ENCODE measurements at regions not wholly inside any gene's neighbourhood (a gene's known extent, or its start where the extent isn't known, plus 50 kb on each side); places are given as distances from the start of the nearest gene placed in this dataset.

DNA sequence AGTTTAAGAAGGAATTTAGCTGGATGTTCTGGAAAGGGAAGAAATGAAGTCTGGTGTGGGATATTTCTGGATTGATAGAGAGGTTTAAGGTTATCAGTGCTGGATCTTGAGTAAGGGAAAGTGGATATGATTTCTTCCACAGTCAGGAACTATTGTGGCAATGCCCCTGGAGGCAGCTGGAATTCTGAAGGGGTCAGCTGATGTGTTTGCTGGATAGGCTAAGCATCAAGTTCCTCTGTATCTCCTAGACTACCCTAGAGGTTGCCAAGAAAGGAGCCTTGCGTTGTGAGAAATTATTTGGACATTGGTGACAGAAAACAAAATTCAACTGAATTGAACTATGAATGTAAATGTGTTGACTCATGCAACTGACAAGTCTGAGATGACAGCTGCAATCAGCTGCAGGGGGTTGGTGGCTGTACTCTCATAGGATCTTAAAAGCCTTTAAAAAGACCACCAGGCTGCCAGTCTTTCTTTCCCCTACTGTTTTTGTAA is 244.4 kb downstream of the ATXN7L3B start:
- DNase-seq (ENCODE audit: low spot score): no peak
- in situ Hi-C loops (cut with HindIII; ENCODE audit: low sequenced_read_pairs): no loop called here

DNA sequence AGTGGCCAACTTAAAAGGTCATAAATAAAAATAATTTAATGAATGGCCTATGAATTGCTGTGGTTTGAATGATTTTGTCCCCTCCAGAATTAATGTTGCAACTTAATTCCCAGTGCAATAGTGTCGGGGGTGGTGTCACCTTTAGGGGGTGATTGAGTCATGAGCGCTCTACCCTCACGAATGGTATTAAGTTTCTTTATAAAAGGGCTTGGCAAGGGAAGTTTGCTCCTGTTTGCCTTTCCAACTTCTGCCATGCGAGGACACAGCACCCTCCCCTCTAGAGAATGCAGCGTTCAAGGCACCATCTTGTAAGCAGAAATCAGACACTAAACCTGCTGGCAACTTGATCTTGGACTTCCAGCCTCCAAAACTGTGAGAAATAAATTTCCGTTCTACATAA is 253.3 kb downstream of the ATXN7L3B start:
- DNase-seq (ENCODE audit: low spot score): no peak
- in situ Hi-C loops (cut with HindIII; ENCODE audit: low sequenced_read_pairs): no loop called here

DNA sequence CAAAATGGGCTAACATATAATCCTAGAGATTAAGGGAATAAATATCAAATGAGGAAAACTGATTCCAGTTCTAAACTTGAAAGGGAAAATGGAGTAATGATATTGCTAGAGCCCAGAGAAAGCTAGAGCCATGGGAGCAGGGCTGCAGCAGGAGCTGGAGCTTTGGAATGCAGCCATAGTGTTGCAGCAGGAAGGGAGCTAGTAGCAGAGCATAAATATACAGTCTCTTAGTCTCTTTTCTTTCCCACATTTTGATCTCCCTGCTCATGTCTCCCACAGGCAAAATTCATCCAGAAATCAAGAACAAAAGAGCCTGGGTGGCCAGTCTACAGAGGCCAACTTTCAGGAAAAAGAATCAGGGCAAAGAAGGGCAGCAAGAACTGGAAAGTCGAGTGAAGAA is 253.7 kb downstream of the ATXN7L3B start:
- in situ Hi-C loops (cut with HindIII; ENCODE audit: low sequenced_read_pairs): no loop called here

DNA sequence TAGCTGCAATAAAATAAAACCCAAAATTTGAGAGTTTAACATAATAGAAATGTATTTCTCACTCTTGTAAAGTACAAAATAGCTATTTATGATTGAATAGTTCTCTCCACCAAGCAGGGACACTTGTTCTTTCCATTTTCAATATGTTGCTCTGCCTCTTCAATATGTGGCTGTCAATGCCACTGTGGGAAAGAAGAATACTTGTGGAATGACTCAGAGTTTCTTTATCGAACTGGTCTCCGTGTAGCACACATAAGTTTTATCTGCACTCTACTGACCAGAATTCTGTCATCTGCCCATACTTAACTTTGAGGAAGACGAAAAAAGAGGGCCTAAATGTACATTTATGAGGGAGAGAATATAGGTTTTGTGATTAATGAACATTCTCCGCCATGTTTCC is 256.9 kb downstream of the ATXN7L3B start:
- DNase-seq (ENCODE audit: low spot score): no peak

More for the DNA sequence above, 253.7 kb downstream of the ATXN7L3B start:
- DNase-seq (ENCODE audit: low spot score): no peak

DNA sequence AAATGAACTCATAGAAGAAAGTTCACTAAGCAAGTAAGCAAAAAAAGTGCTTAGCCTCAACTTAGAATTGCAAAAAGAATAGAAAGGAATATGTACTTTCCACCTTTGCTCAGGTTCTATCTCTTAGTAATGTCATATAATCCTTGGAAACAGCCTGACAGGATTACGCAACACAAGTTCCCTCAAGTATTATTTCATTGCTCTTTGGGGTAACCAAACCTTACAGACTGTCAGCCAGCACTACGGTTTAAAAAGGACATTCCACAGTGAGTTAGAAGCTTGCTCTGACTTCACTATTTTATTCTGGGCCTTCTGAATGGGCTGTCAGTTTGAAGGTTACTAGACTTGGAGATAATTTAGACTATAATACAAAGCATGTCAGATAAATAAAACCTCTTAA is 264.0 kb downstream of the ATXN7L3B start:
- DNase-seq (ENCODE audit: low spot score): no peak
- in situ Hi-C loops (cut with HindIII; ENCODE audit: low sequenced_read_pairs): no loop called here

More for the DNA sequence above, 256.9 kb downstream of the ATXN7L3B start:
- in situ Hi-C loops (cut with HindIII; ENCODE audit: low sequenced_read_pairs): no loop called here

DNA sequence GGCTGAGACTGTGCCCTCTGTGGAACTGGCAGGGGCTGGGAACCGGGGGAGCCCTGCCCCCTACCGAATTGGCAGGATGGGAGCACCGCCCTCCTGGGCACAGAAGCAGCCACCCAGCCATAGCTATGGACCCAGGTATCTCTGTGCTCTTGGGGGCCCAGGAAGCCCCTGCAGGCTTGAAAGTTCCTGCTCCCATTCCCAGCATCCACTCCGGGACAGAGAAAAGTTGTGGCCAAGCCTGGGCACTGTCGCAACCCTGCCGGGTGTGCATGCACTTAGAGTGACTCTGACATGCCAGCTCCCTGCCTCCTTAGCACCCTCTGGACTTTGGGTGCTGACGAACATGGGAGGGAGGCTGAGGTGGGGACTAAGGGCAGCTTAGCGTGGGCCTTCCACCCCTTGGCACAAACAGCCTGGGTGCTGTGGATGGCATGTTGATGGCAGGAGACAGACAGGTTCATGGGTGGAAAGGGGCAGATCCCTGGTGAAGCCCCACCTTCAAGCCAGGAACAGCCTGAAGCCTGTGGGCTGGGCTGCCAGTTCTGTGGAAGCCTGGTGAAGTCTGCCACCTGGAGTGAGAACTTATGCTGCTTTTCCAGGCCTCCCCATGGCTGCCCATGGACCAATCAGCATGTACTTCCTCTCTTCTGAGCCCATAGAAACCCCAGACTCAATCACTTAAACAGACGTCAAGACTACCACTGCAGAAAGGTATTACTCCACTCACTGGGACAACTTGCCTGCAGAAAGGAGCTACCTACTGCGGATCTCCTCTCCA is 279.0 kb downstream of the ATXN7L3B start:
- no peak for DNase-seq (ENCODE audit: low spot score)
- in situ Hi-C loops (cut with HindIII; ENCODE audit: low sequenced_read_pairs): no loop called here

DNA sequence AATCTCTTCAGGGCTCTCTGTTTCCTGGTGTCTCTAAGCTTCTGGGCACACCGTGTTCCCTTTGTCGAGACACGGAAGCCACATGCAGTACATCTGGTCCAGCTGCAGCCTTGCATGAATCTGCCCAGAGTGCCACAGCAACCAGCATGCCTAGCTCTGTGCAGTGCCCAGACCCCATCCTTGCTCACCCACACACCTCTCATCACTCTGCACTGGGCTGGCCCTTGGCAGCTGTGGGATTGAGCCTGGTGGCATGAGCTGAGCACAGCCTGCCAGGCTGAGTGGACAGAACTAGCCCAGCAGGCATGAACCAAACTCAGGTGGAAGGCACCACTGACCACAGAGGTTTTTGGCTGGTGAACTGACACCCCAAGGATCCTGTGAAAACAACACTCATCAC is 279.9 kb downstream of the ATXN7L3B start:
- in situ Hi-C loops (cut with HindIII; ENCODE audit: low sequenced_read_pairs): no loop called here
- no peak for DNase-seq (ENCODE audit: low spot score)

DNA sequence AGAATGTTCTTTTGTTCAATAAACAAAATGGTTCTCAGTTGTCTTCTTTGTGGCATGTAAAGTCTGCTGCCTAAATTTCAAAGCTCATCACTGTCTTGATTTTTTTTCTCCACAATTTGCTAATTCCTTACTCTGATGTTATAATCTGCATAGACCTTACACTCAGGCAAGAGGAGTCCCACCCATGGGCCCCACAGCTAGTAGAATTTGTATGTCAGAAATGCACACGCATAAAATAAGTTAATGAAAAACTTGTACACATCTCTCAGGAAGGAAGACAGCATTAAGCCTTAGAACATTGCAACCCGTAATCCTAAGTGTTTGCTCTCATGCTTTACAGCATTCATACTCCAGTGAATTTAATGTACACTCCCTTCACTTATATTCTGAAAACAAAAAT is 280.8 kb downstream of the ATXN7L3B start:
- in situ Hi-C loops (cut with HindIII; ENCODE audit: low sequenced_read_pairs): no loop called here
- no peak for DNase-seq (ENCODE audit: low spot score)

DNA sequence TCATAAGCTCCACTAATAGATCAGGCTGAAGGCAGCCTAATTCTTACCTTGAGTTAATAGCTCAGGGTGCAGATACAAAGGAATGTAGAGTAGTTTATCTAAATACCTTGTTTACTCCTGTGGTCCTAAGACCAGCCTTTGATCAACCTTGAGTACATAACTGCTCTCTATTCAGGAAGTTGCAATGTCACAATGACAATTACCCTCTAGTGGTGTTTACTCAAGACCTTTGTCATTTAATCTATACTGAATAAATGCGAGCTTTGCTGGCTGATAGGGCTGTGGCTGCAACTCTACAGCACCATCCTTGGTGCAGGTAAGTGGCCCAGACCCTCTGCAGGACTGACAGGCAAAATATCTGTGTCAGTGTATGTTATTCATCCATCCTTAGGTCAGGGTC is 282.7 kb downstream of the ATXN7L3B start:
- in situ Hi-C loops (cut with HindIII; ENCODE audit: low sequenced_read_pairs): no loop called here
- DNase-seq (ENCODE audit: low spot score): no peak

DNA sequence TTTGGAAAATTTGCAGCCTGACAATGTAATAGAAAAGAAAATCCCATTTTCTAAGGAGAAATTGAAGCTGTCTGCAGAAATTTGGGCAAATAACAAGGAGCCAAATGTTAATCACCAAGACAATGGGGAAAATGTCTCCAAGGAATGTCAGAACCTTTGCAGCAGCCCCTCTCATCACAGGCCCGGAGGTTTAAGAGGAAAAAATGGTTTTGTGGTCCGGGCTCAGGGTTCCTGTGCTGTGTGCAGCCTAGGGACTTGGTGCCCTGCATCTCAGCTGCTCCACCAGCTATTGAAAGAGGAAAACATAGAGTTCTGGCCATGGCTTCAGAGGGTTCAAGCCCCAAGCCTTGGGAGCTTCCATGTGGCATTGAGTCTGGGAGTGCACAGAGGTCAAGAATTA is 298.9 kb downstream of the ATXN7L3B start:
- DNase-seq (ENCODE audit: low spot score): no peak
- in situ Hi-C loops (cut with HindIII; ENCODE audit: low sequenced_read_pairs): no loop called here

DNA sequence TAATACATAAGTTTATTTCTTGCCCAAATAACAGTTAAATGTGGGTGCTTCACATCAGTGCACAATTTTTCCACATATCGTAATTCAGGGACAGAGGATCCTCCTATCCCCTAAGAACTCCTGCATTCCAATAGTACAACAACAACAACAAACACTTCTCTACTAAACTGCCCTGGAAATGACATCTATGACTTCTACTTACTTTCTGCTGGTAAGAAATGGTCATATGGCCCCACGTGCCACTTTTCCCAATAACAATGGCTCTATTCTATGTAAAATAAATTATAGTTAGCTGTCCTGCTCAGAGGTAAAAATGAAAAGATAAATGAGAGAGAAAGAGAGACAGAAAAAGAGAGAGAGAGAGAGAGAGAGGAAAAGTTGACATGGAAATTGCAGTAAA is 308.5 kb downstream of the ATXN7L3B start:
- in situ Hi-C loops (cut with HindIII; ENCODE audit: low sequenced_read_pairs): no loop called here
- no peak for DNase-seq (ENCODE audit: low spot score)

DNA sequence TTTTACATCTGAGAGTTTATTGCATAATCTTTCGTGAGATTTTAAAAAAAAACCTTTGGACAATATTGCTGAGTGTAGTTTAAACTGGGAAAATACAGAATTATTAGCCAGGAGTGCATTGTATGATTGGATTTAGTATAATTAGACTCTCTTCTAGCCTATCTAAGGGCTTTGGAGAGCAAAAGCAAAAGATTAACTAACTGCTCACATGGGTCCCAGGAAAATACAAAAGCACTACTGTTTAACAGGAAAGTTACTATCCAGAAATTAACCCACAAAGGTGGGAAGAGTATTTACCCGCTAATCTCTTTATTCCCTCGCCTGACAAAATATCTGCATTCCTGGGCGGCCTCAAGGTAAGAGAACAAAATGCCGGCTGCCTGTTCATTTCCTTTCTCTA is 309.5 kb downstream of the ATXN7L3B start:
- in situ Hi-C loops (cut with HindIII; ENCODE audit: low sequenced_read_pairs): no loop called here
- DNase-seq (ENCODE audit: low spot score): no peak

DNA sequence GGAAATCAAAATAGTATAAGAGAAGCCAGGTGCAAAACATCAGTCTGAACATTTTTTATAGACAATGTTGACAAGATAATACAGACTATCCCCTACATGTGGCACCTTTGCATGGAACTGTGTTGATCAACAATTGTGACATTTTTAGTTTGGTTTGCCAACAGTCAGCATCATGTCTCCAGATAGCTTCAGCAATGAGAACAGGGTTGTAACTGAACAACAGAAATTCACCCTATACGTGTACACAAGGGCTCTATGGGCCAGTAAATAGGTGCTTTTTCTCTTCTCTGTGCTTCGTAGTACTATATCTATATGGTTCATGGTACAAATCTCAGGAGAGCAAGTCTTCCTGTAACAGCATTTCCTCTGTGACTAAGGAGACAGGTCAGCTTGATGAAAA is 310.4 kb downstream of the ATXN7L3B start:
- in situ Hi-C loops (cut with HindIII; ENCODE audit: low sequenced_read_pairs): no loop called here
- no peak for DNase-seq (ENCODE audit: low spot score)

DNA sequence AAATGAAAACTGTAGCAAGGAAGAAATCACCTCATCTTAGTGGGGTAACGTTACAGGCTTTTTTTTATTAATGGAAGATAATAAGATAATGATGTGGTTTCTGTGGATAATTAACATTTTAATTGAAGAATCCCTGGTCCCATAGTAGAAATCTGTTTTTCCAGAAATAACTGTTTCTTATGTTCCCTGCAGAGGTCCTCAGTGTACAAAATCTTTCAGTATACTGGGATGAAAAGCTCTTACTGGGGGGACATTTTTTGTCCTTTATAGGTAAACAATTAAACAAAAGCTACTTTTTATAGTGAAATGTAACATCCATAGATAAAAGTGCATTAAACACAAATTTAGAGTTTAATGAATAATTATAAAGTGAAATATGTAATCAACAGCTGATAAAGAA is 312.2 kb downstream of the ATXN7L3B start:
- in situ Hi-C loops (cut with HindIII; ENCODE audit: low sequenced_read_pairs): no loop called here
- no peak for DNase-seq (ENCODE audit: low spot score)

DNA sequence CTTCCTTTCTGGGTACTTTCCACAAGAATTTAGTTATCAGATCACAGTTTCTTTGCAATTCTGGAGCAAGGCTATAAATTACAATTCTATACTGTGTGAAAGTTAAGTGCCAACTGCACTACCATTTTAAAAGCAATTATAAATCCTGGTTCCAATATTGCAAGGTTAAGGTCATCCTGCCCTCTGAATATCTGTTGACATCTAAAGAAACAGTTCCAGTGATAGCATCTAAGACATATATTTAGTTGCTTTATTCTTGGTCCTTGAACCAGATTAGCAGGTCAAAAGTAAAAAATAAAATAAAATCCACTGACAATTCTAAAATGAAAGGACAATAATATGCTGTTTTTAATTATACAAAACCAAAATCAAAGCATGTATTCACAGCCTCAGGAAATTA is 334.2 kb downstream of the ATXN7L3B start:
- no peak for DNase-seq (ENCODE audit: low spot score)
- in situ Hi-C loops (cut with HindIII; ENCODE audit: low sequenced_read_pairs): no loop called here

DNA sequence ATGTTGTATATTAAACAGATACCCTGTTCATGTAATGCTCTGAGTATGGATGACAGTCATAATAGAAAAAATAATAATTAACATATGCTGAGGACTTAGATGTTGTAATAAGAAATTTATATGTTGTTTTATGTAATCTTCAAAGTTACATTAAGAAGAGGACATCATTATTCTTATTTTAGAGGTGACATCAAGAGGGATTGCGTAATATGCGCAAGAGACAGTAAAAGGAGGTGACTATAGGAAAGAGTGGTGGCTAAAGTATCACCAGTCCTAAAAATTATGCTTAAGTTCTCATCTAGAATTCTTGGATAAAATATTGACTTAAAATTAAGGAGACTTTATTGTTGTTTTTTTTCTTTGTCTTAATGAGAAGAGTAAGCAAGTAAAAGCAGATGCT is 323.9 kb downstream of the KCNC2 start:
- in situ Hi-C loops (cut with HindIII; ENCODE audit: low sequenced_read_pairs): no loop called here
- no peak for DNase-seq (ENCODE audit: low spot score)

DNA sequence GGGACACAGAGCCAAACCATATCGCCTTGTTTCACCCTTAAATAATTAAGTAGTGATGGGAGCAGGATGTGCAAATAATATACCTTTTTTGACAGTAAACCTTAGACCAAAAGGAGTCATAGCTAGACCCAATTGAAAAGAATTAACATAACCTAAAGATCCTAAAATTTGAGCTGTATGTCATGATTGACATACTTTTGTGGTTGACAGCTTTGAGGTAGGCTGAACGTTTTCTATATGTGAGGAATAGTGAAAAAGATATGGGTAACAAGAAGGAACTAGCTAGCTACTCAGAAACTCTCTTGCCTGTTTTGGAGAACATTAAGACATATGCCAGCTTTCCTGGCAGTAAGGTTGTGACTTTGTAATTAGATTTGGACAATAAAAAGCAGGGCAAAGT is 320.6 kb downstream of the KCNC2 start:
- in situ Hi-C loops (cut with HindIII; ENCODE audit: low sequenced_read_pairs): no loop called here
- DNase-seq (ENCODE audit: low spot score): no peak

DNA sequence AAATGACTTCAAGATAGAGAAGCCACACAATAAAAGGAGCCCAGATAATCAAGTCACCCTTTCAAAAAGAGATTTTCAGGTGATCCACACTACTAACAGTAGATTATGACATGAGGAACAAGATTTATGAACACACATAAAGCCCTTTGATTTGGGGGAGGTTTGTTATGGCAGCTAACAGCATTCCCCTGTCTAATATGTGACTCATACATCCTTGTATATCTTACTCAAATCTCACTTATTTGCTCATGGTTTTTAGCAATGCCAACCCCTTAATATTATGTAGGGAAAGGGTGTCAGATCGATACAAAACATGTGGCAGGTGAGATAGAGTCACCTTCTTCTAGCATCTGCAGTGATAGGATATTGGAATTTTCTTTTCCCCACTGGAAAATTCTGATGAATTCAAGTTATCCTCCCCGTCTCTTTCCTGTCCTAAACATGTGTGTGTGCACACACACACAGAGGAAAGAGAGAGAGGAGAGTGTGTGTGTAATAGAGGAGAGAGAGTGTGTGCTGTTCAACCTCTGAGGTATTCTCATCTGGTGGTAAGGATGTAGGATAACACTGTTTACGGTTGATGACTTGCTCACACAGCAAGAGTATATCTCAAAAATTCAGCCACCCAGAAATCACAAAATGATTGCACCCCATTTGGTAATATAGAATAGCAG is 319.9 kb downstream of the KCNC2 start:
- in situ Hi-C loops (cut with HindIII; ENCODE audit: low sequenced_read_pairs): no loop called here
- no peak for DNase-seq (ENCODE audit: low spot score)

DNA sequence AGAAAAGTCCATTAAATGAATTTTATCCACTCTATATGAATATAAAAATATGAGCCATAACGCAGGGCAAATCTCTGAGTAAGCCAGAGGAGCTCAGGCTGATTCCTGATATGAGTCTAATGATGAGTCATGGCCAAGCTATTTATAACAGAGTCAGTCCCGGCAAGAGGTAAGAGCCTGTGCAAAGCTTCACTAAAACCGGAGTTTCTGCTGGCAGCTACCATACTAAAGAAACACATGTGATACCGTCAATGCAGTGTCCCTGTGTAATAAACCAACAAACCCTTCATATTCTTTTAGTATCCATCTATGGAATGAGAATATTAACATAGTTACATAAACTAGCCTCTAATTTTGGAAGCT is 319.4 kb downstream of the KCNC2 start:
- peak; percentile 6 for DNase-seq (ENCODE audit: low spot score)
- in situ Hi-C loops (cut with HindIII; ENCODE audit: low sequenced_read_pairs): no loop called here

DNA sequence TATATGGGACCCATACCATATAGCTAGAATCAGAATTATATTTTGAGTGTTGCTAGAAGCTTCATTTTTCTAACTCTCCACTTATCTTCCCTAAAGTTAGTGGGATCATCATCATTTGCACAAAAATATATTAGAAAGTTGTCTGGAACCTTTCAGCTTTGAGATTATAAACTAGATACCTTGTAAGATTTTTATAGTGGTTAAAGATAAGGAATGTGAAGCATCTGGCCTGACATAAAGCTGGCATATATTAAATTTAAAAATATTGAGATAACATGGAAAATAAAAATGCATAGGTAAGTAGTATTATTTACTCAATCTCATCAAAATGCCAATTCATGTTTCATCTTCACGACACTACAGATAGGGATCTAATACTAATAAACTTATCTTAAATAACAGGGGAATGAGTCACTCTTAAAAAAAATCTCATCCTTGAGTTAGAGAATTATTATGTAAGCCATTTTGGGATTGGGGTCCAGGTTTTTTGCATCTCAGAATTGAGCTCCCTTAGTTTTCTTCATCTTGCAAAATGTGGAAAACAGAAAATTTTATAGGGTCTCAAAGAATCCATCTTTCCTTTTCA is 318.5 kb downstream of the KCNC2 start:
- no peak for DNase-seq (ENCODE audit: low spot score)

More for the DNA sequence above, 318.5 kb downstream of the KCNC2 start:
- in situ Hi-C loops (cut with HindIII; ENCODE audit: low sequenced_read_pairs): no loop called here

All from G401 (cell line).